ENCODE measurements at regions not wholly inside any gene's neighbourhood (a gene's known extent, or its start where the extent isn't known, plus 50 kb on each side); places are given as distances from the start of the nearest gene placed in this dataset.

DNA sequence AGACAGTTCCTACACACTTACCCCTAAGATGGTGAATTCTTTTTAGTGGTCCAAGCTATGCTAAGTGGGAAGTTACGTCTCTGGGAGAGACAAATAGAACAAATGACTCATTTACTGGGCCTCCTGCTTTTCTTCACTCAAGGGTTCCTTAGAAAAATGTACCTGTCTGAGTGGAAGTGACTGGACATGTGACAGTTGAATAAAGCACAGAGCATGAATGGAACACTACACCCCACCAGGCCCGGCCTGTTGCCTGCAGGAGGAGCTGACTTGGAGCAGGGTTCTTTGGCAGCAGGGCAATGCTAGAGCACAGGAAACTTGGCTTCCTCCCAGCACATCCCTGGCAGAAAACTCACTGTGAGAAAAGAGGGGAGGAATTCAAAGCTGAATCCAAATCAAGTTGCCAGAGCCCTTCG lies 451.0 kb upstream of the SETBP1 start:
- TF ChIP-seq, protein P1, sequence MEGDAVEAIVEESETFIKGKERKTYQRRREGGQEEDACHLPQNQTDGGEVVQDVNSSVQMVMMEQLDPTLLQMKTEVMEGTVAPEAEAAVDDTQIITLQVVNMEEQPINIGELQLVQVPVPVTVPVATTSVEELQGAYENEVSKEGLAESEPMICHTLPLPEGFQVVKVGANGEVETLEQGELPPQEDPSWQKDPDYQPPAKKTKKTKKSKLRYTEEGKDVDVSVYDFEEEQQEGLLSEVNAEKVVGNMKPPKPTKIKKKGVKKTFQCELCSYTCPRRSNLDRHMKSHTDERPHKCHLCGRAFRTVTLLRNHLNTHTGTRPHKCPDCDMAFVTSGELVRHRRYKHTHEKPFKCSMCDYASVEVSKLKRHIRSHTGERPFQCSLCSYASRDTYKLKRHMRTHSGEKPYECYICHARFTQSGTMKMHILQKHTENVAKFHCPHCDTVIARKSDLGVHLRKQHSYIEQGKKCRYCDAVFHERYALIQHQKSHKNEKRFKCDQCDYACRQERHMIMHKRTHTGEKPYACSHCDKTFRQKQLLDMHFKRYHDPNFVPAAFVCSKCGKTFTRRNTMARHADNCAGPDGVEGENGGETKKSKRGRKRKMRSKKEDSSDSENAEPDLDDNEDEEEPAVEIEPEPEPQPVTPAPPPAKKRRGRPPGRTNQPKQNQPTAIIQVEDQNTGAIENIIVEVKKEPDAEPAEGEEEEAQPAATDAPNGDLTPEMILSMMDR (IDR thresholded peaks at IDR 0.05; ENCODE audit: insufficient read depth, low read depth, low read length): no peak
- no peak for TF ChIP-seq EZH2 (IDR thresholded peaks at IDR 0.05; ENCODE audit: insufficient read depth, low read length)
